ENCODE measurements at regions not wholly inside any gene's neighbourhood (a gene's known extent, or its start where the extent isn't known, plus 50 kb on each side); places are given as distances from the start of the nearest gene placed in this dataset.
A peak's percentile ranks its signal among the peaks of the same experiment; 100 is the strongest.

DNA sequence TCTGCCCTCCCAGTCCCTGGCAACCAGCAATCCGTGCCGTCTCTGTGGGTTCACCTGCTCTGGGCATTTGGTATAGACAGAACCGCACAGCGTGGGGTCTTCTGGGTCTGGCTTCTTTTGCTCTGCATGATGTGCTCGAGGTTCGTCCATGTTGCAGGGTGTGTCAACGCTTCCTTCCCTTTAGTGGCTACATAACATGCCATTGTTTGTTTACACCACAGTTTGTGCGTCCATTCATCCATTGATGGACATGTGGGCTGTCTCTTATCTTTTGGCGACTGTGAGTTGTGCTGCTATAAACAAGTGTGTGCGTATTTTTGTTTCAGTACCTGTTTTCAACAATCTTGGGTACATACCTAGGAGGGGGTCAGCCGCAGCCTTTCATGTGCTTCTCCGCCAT is 149.5 kb upstream of the RPS6KA2 start:
- Mint-ChIP-seq H3K36me3 (ENCODE audit: low read depth) (no peaks in the 10 kb centered on the region), H3K4me1 (no peaks in the 10 kb centered on the region), H3K27me3 (peaks cover 13% of the 10 kb centered on the region), H3K27ac (no peak overlapping the region), H3K4me3 (no peak overlapping the region), H3K9me3 (no peaks in the 10 kb centered on the region)
- TF ChIP-seq, protein P1, sequence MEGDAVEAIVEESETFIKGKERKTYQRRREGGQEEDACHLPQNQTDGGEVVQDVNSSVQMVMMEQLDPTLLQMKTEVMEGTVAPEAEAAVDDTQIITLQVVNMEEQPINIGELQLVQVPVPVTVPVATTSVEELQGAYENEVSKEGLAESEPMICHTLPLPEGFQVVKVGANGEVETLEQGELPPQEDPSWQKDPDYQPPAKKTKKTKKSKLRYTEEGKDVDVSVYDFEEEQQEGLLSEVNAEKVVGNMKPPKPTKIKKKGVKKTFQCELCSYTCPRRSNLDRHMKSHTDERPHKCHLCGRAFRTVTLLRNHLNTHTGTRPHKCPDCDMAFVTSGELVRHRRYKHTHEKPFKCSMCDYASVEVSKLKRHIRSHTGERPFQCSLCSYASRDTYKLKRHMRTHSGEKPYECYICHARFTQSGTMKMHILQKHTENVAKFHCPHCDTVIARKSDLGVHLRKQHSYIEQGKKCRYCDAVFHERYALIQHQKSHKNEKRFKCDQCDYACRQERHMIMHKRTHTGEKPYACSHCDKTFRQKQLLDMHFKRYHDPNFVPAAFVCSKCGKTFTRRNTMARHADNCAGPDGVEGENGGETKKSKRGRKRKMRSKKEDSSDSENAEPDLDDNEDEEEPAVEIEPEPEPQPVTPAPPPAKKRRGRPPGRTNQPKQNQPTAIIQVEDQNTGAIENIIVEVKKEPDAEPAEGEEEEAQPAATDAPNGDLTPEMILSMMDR (IDR thresholded peaks at IDR 0.05): no peak
- ChIA-PET CTCF (interaction anchor here (1.1 to 3.5 kb wide), 7 partner anchors 11 to 514 kb away, joined by 3 to 43 read pairs (median 16); partner anchors contain the start of gene UNC93A), POLR2A (no interaction called here)
- intact Hi-C loops (cut with micrococcal nuclease): loop anchor here (5.0 to 10.0 kb wide), 3 partner anchors 322 to 596 kb away; no protein-coding TSS in a partner anchor
- DNase-seq: no peak
- ATAC-seq (ENCODE audit: low read depth): no peak

DNA sequence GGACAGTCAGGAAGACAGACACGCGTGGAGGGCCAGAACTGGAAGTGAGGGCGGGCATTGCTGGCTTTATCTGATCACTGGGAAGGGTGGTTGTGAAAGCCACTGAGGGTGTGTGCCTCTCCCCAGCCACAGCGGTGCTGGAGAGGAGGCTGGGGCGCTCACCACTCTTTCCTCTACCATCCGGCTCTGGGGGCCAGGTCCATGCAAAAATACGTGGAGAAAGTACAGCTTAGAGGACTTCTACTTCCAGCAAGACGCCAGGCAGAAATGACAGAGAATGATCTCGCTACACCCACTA is 148.8 kb upstream of the RPS6KA2 start:
- POLR2A ChIA-PET: no interaction called here

DNA sequence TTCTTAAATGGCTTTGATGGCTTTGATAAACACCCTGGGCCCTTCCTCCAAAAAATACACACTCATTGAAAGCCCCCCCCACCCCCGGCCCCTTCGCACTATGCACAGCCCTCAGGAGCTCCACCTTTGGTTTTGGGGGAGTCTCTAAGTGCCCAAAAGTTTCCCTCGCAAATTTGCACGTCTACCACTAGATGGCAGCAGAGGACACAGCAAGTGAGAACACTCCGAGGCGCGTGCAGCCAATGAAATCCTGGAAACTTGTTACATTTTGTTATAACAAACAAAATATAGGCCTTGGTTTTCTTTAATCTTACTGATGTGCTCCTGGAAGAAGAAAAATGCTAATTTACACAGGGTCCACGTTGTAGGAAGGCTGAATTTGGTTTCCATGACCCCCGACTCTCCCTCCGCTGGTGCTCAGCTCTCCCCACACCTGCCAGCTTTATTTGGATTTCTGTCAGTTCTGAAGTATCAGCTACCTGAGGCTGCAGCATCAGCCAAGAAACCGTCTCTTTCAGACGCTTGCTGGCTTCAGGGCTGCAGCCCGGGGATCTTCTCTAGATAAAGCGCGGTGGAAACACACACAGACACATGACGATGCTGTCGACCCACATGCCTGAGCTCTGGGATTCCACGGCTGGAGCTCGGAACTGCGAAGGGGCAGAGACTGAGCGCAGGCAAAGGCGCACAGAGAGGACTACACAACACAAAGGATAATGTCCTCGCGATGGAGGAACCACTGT is 148.3 kb upstream of the RPS6KA2 start:
- intact Hi-C loops (cut with micrococcal nuclease): loop anchor here (1.0 to 10.0 kb wide), 7 partner anchors 24 to 597 kb away; no protein-coding TSS in a partner anchor
- no peak overlapping the region for H3K27ac Mint-ChIP-seq
- CTCF ChIA-PET: interaction anchor here (0.6 to 3.5 kb wide), 22 partner anchors 8 to 577 kb away, joined by 3 to 43 read pairs (median 4); partner anchors contain the start of genes CEP43 and UNC93A
- DNase-seq: no peak
- H3K9me3 Mint-ChIP-seq: no peaks in the 10 kb centered on the region
- POLR2A ChIA-PET: no interaction called here
- TF ChIP-seq, protein P1 (IDR thresholded peaks at IDR 0.05): peak; percentile 45
- ATAC-seq (ENCODE audit: low read depth): peak; percentile 60
- no peaks in the 10 kb centered on the region for H3K4me1 Mint-ChIP-seq
- H3K36me3 Mint-ChIP-seq (ENCODE audit: low read depth): no peaks in the 10 kb centered on the region
- H3K27me3 Mint-ChIP-seq: peaks cover 13% of the 10 kb centered on the region
- H3K4me3 Mint-ChIP-seq: no peak overlapping the region

More for the DNA sequence above, 148.8 kb upstream of the RPS6KA2 start:
- H3K9me3 Mint-ChIP-seq: no peaks in the 10 kb centered on the region
- H3K27ac Mint-ChIP-seq: no peak overlapping the region
- H3K4me3 Mint-ChIP-seq: no peak overlapping the region
- no peaks in the 10 kb centered on the region for H3K4me1 Mint-ChIP-seq
- DNase-seq (no peak), ATAC-seq (ENCODE audit: low read depth) (no peak)
- TF ChIP-seq, protein P1 (IDR thresholded peaks at IDR 0.05): no peak
- CTCF ChIA-PET: interaction anchor here (0.9 to 3.5 kb wide), 9 partner anchors 11 to 576 kb away, joined by 3 to 43 read pairs (median 7); partner anchors contain the start of gene UNC93A
- peaks cover 13% of the 10 kb centered on the region for H3K27me3 Mint-ChIP-seq
- H3K36me3 Mint-ChIP-seq (ENCODE audit: low read depth): no peaks in the 10 kb centered on the region
- intact Hi-C loops (cut with micrococcal nuclease): loop anchor here (1.0 to 10.0 kb wide), 7 partner anchors 25 to 596 kb away; no protein-coding TSS in a partner anchor

DNA sequence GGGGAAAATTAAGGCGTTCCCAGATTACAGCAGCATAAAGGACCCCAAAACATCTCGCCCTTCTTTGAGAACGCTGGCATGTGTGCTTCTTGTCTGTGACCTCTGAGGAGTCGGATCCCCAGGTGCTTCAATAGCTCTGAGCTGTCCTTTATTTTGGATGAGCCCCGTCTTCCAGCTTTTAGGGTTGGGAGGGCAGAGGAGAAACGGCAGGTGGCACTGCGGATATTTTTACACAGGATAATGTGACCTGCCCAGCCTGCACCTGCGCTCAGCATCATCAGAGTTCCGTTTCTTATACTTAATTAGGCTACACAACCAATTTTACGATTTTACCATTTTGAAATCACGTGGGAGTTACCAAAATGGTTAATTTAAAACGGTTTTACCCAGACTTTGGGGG is 147.7 kb upstream of the RPS6KA2 start:
- TF ChIP-seq, protein P1 (IDR thresholded peaks at IDR 0.05): no peak
- CTCF ChIA-PET: interaction anchor here (0.6 to 3.5 kb wide), 20 partner anchors 9 to 515 kb away, joined by 3 to 43 read pairs (median 4); partner anchors contain the start of genes CEP43 and UNC93A
- no peaks in the 10 kb centered on the region for H3K9me3 Mint-ChIP-seq
- POLR2A ChIA-PET: no interaction called here
- ATAC-seq (ENCODE audit: low read depth) (no peak), DNase-seq (no peak)
- H3K27me3 Mint-ChIP-seq: peaks cover 13% of the 10 kb centered on the region
- H3K4me1 Mint-ChIP-seq: no peaks in the 10 kb centered on the region
- intact Hi-C loops (cut with micrococcal nuclease): loop anchor here (1.0 to 10.0 kb wide), 7 partner anchors 23 to 598 kb away; no protein-coding TSS in a partner anchor
- H3K27ac Mint-ChIP-seq: no peak overlapping the region
- H3K36me3 Mint-ChIP-seq (ENCODE audit: low read depth): no peaks in the 10 kb centered on the region
- no peak overlapping the region for H3K4me3 Mint-ChIP-seq

DNA sequence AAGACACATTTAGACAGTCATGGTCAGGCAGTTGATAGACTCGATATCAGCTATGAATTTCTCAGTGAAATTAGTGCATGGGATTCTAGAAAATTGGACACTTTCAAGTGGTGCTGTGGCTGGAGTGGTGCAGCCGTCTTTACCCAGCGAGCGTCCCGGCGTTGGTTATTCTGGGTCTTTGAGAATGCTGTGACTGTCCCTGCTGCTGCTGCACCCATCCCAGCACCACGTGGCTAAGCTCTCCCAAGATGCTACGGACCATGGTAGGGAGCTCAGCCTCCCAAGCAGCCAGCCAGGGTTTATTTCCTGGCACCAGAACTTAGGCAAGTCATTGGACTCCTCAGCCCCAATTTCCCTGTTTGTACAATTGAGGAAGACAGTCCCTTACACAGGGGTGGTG is 147.2 kb upstream of the RPS6KA2 start:
- TF ChIP-seq, protein P1 (IDR thresholded peaks at IDR 0.05): no peak
- H3K9me3 Mint-ChIP-seq: no peaks in the 10 kb centered on the region
- no peak for ATAC-seq (ENCODE audit: low read depth)
- peaks cover 13% of the 10 kb centered on the region for H3K27me3 Mint-ChIP-seq
- no peaks in the 10 kb centered on the region for H3K4me1 Mint-ChIP-seq
- H3K27ac Mint-ChIP-seq: no peak overlapping the region
- CTCF ChIA-PET: interaction anchor here (1.0 to 3.5 kb wide), 12 partner anchors 9 to 515 kb away, joined by 3 to 43 read pairs (median 4); partner anchors contain the start of gene UNC93A
- intact Hi-C loops (cut with micrococcal nuclease): loop anchor here (10.0 kb wide), 1 partner anchor 319 kb away; no protein-coding TSS in a partner anchor
- POLR2A ChIA-PET: no interaction called here
- H3K36me3 Mint-ChIP-seq (ENCODE audit: low read depth): no peaks in the 10 kb centered on the region
- DNase-seq: no peak
- no peak overlapping the region for H3K4me3 Mint-ChIP-seq

Measured in activated B cell treated with CpG ODN at 0.5 μM for 24 hours (primary cell).